GM12891 (cell line): ENCODE measurements at regions not wholly inside any gene's neighbourhood (a gene's known extent, or its start where the extent isn't known, plus 50 kb on each side); places are given as distances from the start of the nearest gene placed in this dataset.

Source experiments
- POLR2A ChIP-seq: IDR thresholded peaks from 2 replicates; pipeline ENCODE4 v1.6.1; 2011; ENCODE audit warnings: low read depth, low read length, control low read depth
- POLR2AphosphoS5 ChIP-seq: IDR thresholded peaks from 2 replicates; pipeline ENCODE4 v1.6.1; 2011; ENCODE audit warnings: low read depth, low read length, control low read depth
- POU2F2 ChIP-seq: IDR thresholded peaks from 2 replicates; pipeline ENCODE4 v1.6.1; 2011; ENCODE audit warnings: low read depth, mild to moderate bottlenecking, control low read depth, low read length, moderate library complexity
- SPI1 ChIP-seq: IDR thresholded peaks from 2 replicates; pipeline ENCODE4 v1.6.1; 2011; ENCODE audit warnings: low read depth, low read length, control low read depth
- TAF1 ChIP-seq: IDR thresholded peaks from 2 replicates; pipeline ENCODE4 v1.6.1; 2011; ENCODE audit warnings: low read depth, low read length, control low read depth

GRCh38 chr6:165869526-165869925 lies 206.5 kb upstream of the PDE10A start:
- TF ChIP-seq POLR2AphosphoS5 (no peak), POLR2A (no peak), TAF1 (no peak), SPI1 (no peak), POU2F2 (no peak)
